ENCODE measurements at regions not wholly inside any gene's neighbourhood (a gene's known extent, or its start where the extent isn't known, plus 50 kb on each side); places are given as distances from the start of the nearest gene placed in this dataset.

- TF ChIP-seq CTCF (conservative IDR thresholded peaks at IDR 0.05 in 1 of 2, IDR thresholded peaks at IDR 0.05 in 1 of 2; ENCODE audit: low read depth in 1 of 2, low read length in 2 of 2) (no peak), EZH2 (IDR thresholded peaks at IDR 0.05; ENCODE audit: low read length, missing control alignments) (no peak)
Measured at GRCh38 chr4:74845834-74846233, 51.5 kb upstream of the BTC start.
